ENCODE measurements at regions not wholly inside any gene's neighbourhood (a gene's known extent, or its start where the extent isn't known, plus 50 kb on each side); places are given as distances from the start of the nearest gene placed in this dataset.

DNA sequence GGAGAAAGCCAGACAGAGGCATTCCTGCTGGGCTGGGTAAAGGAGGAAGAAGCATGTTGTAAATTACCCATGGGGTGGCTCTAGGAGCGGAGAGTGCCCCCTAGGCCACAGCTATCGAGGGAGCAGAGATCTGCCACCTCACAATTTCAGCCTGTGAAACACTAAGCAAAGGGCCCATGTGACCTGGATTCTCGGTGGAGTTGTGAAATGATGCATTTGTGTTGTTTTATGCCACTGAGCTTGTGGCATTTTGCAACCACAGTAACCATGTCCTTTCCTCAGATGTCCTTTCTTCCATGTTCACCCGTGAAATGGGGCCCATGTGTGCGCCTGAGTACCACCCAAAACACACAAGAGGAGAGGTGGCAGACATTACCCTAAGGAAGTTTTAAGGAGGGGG lies 159.3 kb downstream of the SYK start:
- Histone ChIP-seq H3K27ac (ENCODE audit: low read length) (no peak overlapping the region), H3K27me3 (ENCODE audit: control insufficient read depth, insufficient read depth, low read length) (no peaks in the 10 kb centered on the region), H3K36me3 (ENCODE audit: control insufficient read depth, insufficient read depth, low read length) (no peaks in the 10 kb centered on the region), H3K9me3 (ENCODE audit: control insufficient read depth, insufficient read depth, low read depth, low read length) (no peaks in the 10 kb centered on the region), H3K4me1 (ENCODE audit: control insufficient read depth, insufficient read depth, low read length) (no peaks in the 10 kb centered on the region), H3K4me3 (ENCODE audit: low read depth in 2 of 2, low read length in 2 of 2) (no peak overlapping the region)
- intact Hi-C loops (cut with micrococcal nuclease; ENCODE audit: unreplicated experiment): no loop called here
- ATAC-seq (no peak), DNase-seq (ENCODE audit: low read depth, low spot score) (no peak)
- CTCF ChIA-PET: no interaction called here
- TF ChIP-seq CTCF (IDR thresholded peaks at IDR 0.05): no peak
- no TSS peak for BruUV-seq (replicated peaks)
- POLR2A ChIA-PET: no interaction called here
- in situ Hi-C loops (cut with HindIII; ENCODE audit: low pct_unique_long_range_greater_than_20kb, low sequenced_read_pairs): no loop called here

DNA sequence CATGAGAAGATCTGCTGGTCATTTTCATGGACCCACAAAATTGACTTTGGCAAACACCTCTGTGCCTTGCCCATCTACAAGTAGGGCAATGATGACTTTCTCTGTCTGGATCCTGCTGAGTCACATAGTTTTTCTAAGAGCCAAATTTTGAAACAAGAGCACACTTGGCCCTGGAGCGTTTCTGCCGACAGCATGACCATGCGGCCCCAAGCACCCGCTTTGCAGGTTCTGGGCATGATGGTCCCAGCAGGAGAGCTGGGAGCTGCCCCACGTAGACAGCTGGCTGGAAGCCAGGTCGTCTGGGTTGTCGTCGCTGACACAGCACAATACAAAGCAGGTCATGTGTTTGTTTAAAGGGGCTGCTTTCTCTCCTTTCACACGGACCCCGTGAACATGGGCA lies 159.8 kb downstream of the SYK start:
- no peaks in the 10 kb centered on the region for H3K9me3 ChIP-seq (ENCODE audit: control insufficient read depth, insufficient read depth, low read depth, low read length)
- DNase-seq (ENCODE audit: low read depth, low spot score): no peak
- H3K27ac ChIP-seq (ENCODE audit: low read length): no peak overlapping the region
- H3K36me3 ChIP-seq (ENCODE audit: control insufficient read depth, insufficient read depth, low read length): no peaks in the 10 kb centered on the region
- H3K27me3 ChIP-seq (ENCODE audit: control insufficient read depth, insufficient read depth, low read length): no peaks in the 10 kb centered on the region
- intact Hi-C loops (cut with micrococcal nuclease; ENCODE audit: unreplicated experiment) (no loop called here), in situ Hi-C loops (cut with HindIII; ENCODE audit: low pct_unique_long_range_greater_than_20kb, low sequenced_read_pairs) (no loop called here)
- TF ChIP-seq TCF7L2 (IDR thresholded peaks at IDR 0.05; ENCODE audit: low read depth, low read length): no peak
- TF ChIP-seq SIN3A (IDR thresholded peaks at IDR 0.05; ENCODE audit: borderline replicate concordance, insufficient read depth, low read depth, low read length): no peak
- TF ChIP-seq CTCF (IDR thresholded peaks at IDR 0.05): no peak
- no peak for TF ChIP-seq REST (IDR thresholded peaks at IDR 0.05; ENCODE audit: insufficient read depth in 1 of 2, low read depth in 2 of 2, low read length in 1 of 2)
- no peak for TF ChIP-seq POLR2AphosphoS5 (IDR thresholded peaks at IDR 0.05; ENCODE audit: low read depth, low read length)
- no peaks in the 10 kb centered on the region for H3K4me1 ChIP-seq (ENCODE audit: control insufficient read depth, insufficient read depth, low read length)
- no peak for ATAC-seq
- ChIA-PET POLR2A (no interaction called here), CTCF (no interaction called here)
- H3K4me3 ChIP-seq (ENCODE audit: low read depth in 2 of 2, low read length in 2 of 2): no peak overlapping the region
- no TSS peak for BruUV-seq (replicated peaks)
